Stimulated activated CD4-positive, alpha-beta T cell treated with anti-CD3 and anti-CD28 coated beads, Interleukin-1b, Interleukin-23, amount 100 ng/mL, for 4 hours (primary cell): ENCODE measurements at regions not wholly inside any gene's neighbourhood (a gene's known extent, or its start where the extent isn't known, plus 50 kb on each side); places are given as distances from the start of the nearest gene placed in this dataset.
"Not testable (repeated sequence)": the region's sequence is repeated elsewhere in the genome, so short reads cannot be mapped to it uniquely, and the experiment has no call there.

Experiments
- DNase-seq, 2 donors: peaks; one replicate each; pipeline ENCODE4 v3.0.0-alpha.2; 2020; ENCODE audit warnings: low read depth in 2 of 2

GRCh38 chr5:156199045-156199444 is 127.9 kb upstream of the SGCD start:
- DNase-seq, result no peak

- no peak for DNase-seq
Measured at GRCh38 chr5:156200938-156201787, 125.8 kb upstream of the SGCD start.

GRCh38 chr5:156201788-156202403 is 125.1 kb upstream of the SGCD start:
- no peak for DNase-seq

DNA sequence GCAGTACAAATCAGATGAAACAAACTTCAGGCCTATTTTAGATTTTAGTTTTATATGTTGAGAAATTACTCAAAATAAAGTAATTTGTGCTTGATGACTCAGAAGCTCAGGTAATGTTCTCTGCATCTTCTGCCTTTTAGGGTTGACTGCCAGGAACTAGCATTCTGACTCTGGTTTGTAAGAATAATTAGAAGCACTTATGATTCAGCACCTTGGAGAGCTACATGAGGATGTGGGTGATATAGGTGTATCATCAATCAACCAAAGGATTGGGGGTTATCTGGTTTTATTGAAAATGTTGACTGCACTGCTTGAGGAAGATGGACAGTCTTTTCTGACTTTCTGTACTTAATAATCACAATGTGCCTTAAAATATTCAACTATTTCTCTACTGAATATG is 118.7 kb upstream of the SGCD start:
- DNase-seq, result no peak

DNA sequence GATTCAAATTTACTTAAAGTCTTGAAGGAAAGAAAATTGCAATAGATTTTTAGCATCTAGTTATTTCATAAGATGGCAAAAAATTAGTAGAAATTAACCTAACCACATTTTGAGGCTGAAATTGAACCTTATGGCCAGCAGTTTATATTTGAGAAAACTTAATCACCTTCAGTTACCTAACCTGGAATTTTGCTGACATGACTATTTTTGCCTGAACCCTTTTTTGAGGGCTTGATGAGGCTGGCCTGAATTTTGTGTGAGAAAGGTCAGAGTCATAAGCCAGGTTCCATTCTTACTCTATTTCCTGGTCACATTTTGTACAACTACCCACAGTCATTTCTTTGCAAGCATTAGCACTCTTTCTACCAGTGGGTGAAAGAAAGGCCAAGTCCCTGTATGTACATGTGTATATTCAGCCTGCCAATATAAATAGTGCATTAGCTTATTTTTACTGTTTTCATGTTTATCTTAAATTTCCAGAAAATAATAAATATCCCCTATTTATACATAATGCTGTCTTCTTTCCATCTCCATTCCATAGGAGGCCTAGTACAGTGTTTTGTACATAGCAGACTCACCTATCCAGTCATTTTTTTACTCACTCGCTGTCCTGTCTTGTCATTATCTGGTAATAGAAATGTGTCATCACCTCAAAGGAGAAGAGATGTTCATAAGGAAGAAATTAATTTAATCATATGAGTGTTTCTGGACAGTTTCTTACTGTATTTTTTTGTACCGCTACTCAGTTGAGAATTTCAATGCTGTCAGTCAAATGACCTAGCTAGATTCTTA is 108.4 kb upstream of the SGCD start:
- no peak for DNase-seq

DNA sequence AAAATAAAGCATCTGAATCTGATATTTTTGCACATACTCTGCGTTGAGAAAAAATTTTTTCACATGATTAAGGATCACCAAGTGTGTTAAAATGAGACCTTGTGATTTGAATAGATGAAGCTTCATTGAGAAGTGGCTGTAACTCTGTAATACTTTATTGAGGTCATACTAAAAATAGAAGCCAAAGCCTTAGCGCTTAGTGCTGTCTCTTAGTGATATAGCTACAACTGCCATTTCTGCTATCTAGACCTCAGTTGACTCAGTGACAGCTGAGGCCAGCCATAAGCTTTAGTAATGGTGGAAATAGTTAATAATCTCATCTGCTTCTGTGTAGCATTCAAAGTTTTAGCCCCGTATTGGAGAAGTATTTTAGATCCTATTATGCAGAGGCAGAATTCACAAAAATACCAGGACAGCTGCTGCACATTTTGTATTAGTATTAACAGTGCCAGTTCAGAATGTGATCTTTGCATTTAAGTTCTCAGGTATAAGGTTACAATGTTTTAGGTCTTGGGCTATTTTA is 107.4 kb upstream of the SGCD start:
- no peak for DNase-seq

DNA sequence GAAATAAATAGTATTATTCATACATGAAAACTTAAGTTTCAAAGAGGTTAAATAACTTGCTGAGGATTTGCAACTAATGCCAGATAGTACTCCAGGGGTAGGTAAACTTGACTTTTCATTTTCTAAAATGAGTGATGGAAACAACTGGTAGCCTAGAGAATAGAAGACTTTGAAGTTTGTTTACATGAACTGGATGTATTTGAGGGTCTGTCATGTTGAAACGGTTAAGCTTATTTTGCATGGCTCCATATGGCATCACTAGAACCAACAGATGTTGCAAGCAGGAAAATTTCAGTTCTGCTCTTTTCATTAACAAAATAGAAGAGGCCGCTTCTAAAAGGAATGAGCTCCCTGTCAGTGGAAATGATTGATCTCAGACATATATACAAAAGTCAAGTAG is 105.1 kb upstream of the SGCD start:
- DNase-seq, result no peak

DNA sequence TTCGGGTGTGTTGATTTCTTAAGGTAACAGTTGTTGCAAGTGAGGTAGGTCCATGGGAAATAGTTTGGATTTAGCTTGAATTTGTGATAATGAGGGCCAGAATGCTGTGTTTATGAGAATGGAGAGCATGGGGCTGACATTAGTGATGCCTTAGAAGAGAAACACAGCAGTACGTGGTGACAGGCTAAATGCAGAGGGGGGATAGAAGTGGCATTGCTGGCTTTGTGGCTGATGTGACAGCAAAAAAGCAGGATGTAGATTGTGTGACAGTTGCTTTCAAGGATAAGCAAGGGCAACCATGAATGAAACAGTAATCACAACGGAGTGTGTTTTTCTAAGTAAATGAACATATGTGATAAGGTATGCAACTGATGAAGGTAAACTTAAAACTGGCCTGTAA is 103.4 kb upstream of the SGCD start:
- no peak for DNase-seq

DNA sequence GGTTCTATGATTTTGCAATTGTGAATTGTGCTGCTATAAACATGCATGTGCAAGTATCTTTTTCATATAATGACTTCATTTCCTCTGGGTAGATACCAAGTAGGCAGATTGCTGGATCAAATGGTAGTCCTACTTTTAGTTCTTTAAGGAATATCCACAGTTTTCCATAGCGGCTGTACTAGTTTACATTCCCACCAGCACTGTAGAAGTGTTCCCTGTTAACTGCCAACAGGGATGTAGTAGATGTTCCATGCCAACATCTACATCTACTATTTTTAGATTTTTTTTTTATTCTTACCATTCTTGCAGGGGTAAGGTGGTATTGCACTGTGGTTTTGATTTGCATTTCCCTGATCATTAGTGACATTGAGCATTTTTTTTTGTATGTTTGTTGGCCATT is 100.5 kb upstream of the SGCD start:
- not testable (repeated sequence) for DNase-seq

DNA sequence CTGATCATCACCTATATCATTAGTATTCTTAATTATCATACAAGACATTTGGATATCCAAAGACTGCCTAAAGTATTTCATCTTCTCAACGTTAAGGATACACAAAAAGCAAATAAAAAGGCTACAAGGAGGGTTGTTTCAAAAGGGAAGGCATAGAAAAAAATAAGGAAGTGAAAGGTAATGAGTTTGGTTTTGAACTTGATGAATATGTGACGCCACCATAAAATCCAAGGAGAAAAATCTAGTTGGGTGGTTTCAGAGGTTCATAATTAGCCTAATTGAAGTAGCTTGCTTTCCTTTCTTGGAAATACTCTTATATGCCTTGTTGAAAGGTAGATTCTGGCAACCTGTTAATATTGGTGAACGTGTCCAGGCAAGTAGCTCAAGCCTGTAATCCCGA is 96.1 kb upstream of the SGCD start:
- no peak for DNase-seq

GRCh38 chr5:156232251-156232869 is 94.6 kb upstream of the SGCD start:
- no peak for DNase-seq

DNA sequence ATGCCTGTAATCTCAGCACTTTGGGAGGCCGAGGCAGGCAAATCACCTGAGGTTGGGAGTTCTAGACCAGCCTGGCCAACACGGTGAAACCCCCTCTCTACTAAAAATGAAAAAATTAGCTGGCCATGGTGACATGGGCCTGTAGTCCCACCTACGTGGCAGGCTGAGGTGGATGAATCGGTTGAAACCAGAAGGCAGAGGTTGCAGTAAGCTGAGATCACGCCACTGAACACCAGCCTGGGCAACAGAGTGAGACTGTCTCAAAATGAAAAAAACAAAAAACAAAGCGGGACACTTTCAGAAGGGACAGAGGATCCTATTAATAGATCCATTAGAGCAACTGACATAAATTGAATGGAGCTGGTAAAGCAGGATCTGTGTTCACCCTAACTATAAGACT is 89.6 kb upstream of the SGCD start:
- DNase-seq, result no peak

DNA sequence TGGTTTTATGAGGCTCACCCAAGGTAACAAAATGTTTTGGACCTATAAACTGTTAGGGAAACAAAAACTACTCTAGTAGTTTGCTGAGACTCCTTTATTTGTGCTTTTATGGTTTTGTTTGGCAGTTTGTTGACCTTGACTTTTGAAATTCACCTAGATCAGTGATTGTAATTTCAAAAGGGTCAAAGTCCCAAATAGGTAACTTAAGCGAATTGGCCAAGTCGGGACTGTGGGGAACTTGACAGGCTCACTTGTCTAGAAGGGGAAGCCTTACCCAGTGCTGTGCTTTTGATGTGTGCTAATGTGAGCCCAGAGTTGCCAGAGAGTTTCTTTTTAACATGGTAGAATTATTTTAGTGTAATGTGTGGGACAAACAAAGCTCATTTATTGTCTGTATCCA is 87.2 kb upstream of the SGCD start:
- DNase-seq, result no peak

DNA sequence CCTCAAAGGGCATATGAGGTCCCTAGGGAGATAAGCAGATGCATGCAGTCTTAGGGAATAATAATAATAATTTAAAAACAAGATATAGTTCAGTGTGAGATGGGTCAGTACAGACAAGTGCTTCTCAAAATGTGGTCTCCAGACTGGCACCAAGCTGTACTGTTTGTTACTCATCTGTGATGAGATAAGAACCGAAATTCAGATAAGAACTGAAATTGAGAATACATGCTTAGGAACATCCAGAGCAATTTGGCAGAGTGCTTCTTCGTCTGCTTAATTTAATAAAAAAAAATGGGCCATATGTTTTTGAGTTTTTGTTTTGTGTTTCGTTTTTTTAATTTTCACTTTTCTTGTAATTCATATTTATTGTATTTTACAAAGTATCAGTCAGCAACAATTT is 86.5 kb upstream of the SGCD start:
- no peak for DNase-seq

DNA sequence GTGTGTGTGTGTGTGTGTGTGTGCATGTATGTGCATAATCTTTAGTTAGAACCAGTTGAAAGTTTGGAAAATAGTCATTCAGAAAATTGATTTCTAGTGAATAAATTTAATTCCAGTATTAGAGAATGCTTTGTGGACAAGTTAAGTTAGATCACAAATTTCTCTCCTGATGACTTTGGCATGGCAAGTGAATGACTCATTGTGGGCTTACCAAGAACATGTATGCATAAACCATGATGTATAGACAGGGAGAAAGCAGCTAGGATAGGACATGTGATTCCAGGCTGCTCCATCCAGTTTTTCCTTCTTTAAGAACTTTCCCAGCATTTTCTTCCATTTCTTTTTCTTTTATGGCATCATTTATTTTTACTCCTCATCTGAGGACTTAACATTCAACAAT is 85.7 kb upstream of the SGCD start:
- no peak for DNase-seq

DNA sequence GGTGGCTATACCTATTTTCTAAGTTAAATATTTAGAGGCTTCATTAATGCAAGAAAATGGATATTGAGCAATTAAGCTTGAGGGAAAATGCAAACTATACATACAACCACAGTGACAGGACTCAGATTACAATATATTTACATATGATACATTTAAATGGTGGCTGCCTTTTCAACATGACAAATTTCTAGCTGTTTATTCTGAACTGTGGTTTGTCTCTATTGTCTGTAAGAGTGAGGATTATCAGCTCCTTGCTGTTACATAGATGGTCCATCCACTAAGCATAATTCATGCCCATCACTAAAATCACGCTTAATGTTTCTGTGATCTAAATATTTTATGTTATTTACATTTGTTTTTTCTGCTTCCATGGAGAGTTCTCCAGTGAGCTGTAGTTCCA is 81.1 kb upstream of the SGCD start:
- no peak for DNase-seq

DNA sequence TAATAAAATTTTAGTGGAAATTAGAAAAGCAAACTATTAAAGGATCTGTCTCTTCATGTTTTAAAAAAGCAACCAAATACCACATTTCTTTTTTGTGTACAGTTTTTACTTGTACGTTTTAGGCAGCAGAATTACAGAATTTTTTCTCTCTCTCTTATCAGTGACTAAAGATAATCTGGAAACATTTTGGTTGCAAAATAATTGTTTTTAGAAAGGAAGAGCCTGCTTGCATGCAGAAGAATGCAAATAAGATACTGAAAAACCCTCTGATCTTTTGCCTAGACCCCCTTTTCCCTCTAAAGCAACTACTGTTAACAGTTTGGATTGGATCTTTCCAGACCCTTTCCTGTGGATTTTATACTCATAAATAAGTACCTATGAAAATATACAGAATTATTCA is 75.9 kb upstream of the SGCD start:
- no peak for DNase-seq

- DNase-seq, result no peak
Measured at GRCh38 chr5:156253130-156253529, 73.8 kb upstream of the SGCD start.

DNA sequence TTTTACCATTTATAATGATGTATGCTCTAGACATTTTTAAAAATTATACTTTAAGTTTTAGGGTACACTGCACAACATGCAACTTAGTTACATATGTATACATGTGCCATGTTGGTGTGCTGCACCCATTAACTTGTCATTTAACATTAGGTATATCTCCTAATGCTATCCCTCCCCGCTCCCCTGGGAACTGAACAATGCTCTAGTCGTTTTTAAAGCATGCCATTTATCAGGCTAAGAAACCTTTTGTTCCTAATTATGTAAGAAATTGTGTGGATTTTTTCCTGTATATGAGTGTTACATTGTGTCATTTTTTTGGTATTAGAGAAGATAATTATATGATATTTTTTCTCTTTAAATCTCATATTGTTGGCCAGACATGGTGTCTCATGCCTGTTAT is 72.8 kb upstream of the SGCD start:
- DNase-seq, result no peak

DNA sequence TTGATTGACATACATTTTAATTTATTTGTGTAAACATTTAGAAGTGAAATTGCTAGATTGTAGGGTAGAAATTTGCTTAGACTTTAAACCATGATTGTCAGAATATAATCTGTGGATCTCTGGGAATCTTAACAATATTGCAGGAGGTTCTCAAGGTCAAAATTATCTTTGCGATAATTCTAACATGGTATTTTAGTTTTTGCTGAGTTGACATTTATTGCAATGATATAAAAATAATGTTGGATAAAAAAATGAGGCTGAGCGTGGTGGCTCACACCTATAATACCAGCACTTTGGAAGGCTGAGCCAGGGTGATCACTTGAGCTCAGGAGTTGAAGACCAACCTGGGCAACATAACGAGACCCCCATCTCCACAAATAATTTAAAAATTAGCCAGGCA is 70.3 kb upstream of the SGCD start:
- DNase-seq, result no peak

GRCh38 chr5:156258934-156259333 is 68.0 kb upstream of the SGCD start:
- no peak for DNase-seq

DNA sequence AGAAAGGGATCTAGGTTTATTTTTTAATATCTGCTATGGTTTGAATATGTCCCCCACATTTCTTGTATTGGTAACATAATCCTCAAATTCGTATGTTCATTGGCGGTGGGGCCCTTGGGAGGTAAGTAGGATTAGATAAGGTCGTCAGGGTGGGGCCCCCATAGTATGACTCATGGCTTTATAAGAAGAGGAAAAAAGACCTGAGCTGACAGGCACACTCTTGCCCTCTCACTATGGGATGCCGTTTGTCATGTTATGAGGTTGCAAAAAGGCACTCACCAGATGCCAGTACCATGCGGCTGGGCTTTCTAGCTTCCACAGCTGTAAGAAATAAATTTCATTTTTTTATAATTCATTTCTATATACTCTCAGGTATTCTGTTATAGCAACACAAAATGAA is 67.3 kb upstream of the SGCD start:
- no peak for DNase-seq
